ENCODE measurements at regions not wholly inside any gene's neighbourhood (a gene's known extent, or its start where the extent isn't known, plus 50 kb on each side); places are given as distances from the start of the nearest gene placed in this dataset.

DNA sequence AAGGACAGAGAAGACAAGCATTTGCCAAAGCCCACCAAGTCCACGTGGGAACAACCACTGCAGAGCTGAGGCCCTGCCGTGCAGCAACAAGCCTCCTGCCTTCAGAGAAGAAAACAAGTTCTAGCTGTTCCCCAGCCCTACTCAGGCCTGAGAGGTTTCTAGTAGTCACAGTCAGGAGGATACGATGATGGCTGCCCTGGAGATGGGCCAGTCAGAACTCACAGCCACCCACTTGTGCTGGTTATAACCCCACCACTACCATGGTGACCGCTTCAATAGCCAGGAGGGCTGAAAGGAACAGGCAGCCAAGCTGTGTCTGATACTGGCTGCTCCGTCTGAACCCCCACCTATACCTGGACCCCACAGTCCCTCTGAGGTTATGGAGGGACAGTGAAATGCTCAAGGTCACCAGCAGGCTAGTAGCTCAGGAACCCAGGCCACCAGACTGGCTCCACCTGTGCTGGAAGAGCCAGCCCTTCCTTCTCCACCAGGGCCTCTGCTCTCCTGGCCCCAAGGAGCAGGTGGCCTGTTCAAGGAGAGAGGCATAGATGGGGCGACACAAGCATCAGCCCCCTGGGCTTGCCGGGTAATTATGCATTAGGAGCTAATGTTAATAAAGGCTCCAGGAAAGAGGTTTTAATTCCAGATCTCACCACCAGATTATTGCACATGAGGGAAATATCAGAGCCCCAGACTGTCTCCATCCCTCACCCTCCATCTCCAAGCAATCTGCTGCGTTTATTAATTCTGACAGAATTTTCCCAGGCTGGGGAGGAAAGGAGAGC, 125.8 kb upstream of the PCBD1 start:
- TF ChIP-seq, protein P1, sequence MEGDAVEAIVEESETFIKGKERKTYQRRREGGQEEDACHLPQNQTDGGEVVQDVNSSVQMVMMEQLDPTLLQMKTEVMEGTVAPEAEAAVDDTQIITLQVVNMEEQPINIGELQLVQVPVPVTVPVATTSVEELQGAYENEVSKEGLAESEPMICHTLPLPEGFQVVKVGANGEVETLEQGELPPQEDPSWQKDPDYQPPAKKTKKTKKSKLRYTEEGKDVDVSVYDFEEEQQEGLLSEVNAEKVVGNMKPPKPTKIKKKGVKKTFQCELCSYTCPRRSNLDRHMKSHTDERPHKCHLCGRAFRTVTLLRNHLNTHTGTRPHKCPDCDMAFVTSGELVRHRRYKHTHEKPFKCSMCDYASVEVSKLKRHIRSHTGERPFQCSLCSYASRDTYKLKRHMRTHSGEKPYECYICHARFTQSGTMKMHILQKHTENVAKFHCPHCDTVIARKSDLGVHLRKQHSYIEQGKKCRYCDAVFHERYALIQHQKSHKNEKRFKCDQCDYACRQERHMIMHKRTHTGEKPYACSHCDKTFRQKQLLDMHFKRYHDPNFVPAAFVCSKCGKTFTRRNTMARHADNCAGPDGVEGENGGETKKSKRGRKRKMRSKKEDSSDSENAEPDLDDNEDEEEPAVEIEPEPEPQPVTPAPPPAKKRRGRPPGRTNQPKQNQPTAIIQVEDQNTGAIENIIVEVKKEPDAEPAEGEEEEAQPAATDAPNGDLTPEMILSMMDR (IDR thresholded peaks at IDR 0.05): no peak
- TF ChIP-seq POLR2A (IDR thresholded peaks at IDR 0.05): no peak

Measured in thyroid gland (tissue), 4 donors.